ENCODE measurements at regions not wholly inside any gene's neighbourhood (a gene's known extent, or its start where the extent isn't known, plus 50 kb on each side); places are given as distances from the start of the nearest gene placed in this dataset.

DNA sequence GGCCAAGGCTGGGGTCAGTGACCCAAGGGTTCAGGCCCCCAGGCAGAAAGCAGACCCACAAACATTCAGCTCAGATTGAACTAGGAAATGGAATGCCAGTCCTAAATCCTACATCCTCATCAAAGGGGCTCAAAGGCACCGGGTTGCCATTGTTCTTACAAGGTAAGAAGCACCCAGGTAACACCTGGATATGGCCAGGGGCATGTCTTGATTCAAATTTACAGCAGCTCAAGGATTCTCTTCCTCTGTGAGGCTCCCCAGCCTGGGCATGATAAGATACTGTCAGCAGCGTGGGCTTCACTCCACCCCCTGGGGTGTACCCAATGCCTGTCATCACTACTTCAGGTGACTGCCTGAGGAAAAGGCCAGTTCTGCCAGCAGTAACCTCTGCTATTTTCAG lies 92.1 kb upstream of the FSTL4 start:
- no peak for DNase-seq

- no peak for DNase-seq
Observed at GRCh38 chr5:133703935-133704334, 91.6 kb upstream of the FSTL4 start.

- DNase-seq = no peak
Observed at GRCh38 chr5:133702791-133703770, 90.7 kb upstream of the FSTL4 start.

DNA sequence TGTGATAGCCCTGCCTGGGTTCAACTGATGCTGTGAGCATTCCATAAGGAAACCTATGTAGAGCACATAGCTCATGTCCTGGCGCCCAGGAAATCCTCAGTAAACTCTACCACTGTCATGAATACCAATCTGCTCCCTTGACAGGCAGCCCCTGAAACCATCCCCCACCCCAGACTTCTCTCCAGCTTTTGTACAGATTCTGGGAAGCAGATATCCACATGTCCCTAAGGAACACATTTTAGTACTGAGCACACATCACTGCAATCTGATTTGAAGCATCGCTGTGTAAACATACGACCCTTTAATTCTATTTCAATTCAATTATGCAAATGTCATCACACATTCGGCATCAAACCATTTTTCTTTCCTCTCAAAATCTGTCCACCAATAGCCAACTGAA lies 89.5 kb upstream of the FSTL4 start:
- no peak for DNase-seq

DNA sequence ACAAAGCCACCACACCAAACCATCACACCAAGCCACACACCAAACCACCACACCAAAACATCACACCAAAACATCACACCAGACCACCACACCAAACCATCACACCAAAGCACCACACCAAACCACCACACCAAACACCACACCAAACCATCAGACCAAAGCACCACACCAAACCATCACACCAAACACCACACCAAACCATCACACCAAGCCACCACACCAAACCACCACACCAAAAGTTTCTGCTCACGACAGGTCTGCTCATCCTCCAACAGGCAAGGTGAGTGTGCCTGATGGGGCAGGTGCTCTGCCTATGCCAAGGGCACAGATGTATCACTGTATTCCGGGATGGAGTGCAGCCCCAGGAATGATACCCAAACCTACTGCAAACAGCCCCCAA lies 87.9 kb upstream of the FSTL4 start:
- no peak for DNase-seq

- no peak for DNase-seq
Observed at GRCh38 chr5:133698646-133699526, 86.5 kb upstream of the FSTL4 start.

DNA sequence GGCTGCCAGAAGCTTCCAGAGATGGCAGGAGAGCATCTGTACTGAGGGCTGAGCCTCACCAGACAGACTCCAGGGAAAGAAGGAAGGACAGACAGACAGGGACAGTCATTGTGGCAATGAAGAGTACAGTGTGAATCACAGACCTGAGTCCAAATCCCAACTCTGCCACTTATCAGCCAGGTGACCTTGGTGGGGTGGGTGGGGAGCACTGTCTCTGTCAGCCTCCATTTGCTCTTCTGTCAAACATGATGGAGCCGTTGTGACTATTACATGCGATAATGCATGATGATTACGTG lies 85.9 kb upstream of the FSTL4 start:
- no peak for DNase-seq

DNA sequence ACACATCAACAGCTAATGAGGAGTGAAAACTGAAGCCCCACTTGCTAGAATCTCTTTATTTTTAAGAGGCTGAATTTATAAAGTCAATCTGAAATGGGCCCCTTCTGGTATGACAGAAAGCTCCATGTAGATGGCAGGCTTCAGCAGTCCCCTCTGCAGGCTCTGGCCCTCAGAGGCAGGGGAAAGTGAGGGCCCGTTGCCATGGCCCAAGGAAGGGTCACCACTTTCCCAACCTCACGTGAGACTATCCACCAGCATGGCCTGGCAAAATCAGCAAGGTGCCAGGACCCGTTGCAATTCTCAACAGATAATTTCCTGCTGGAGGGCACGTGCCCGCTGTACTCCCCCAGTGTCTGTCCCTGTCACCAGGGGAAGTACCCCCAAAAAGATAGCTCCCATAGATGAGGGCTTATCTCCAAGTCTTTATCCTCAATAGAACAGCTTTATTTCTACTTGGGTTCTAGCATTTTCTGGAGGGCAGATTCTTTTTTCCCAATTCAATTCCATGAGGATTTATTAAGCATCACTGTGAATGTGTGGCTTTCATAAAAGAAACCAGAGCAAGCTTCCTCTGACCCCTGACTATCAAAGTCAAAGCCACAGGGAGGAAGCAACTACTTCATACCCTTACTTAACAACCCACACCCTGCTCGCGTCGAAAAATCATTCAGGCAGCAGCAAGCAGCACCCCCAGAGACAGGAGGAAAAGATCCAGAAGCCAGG lies 85.4 kb upstream of the FSTL4 start:
- DNase-seq = no peak

DNA sequence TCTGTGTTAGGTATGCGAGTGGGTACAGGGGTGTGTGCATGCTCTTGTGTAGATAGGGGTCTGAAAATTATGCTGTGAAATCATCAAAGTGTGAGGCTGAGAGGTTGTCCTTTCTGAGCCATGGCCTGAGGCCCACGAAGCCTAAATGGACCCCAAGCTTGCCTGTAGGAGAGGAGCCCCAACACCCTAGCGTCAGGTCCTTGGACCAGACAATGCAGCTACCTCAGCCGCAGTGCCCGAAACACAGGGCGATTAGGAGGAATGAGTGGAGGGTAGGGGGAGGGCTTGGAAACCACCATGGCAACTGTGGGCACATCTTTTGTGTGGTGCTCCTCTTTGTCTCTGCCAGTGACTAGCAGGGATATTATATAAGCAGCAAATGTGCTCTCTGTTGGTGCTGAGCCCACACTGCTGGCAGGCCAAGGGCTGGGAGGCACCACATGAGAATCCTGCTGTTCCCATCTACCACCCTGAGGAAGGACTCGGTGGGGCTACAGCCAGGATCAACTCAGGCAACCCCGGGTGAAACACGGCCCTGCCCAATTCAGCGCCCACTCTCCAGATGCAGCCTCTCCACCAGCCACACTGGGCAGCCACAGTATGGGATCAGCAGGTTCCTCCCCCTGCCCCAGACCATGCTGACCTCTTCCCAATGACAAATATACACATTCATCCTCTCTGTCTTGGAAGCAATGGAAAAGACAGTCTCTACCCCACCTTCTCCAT lies 84.6 kb upstream of the FSTL4 start:
- DNase-seq = no peak

DNA sequence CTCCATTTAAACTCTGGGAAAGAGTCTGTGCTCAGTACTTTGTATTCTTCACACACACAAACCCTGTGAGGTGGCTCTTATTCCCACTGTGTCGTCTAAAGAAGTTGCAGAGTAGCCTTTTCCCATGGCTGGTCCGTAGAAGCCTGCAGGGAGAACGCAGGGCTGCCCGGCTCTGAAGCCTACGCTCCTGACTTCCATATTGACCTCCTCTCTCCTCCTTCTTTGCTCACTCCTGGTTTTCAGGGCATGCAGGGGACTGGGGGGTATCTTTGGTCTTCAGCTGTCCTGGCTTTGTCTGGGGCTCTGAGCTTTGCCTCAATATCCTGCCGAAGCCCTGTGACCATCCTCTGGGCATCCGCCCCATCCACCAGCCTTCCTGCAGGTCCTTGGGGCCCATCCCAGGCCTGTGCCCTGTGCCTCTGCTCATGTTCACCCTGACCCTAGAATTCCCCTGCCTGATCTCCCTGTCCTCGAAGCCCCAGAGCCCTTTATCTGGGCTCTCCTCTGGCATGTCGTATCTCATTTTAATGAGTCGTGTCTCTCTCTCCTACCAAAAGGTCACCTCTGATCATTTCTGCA lies 83.8 kb upstream of the FSTL4 start:
- DNase-seq = no peak

GRCh38 chr5:133694181-133694831 lies 82.0 kb upstream of the FSTL4 start:
- no peak for DNase-seq

GRCh38 chr5:133691448-133691847 lies 79.1 kb upstream of the FSTL4 start:
- no peak for DNase-seq

- DNase-seq = no peak
Observed at GRCh38 chr5:133690746-133691145, 78.4 kb upstream of the FSTL4 start.

- DNase-seq = no peak
Observed at GRCh38 chr5:133688391-133688790, 76.0 kb upstream of the FSTL4 start.

- DNase-seq = no peak
Observed at GRCh38 chr5:133687212-133688061, 75.1 kb upstream of the FSTL4 start.

GRCh38 chr5:133686566-133686965 lies 74.2 kb upstream of the FSTL4 start:
- DNase-seq = no peak

DNA sequence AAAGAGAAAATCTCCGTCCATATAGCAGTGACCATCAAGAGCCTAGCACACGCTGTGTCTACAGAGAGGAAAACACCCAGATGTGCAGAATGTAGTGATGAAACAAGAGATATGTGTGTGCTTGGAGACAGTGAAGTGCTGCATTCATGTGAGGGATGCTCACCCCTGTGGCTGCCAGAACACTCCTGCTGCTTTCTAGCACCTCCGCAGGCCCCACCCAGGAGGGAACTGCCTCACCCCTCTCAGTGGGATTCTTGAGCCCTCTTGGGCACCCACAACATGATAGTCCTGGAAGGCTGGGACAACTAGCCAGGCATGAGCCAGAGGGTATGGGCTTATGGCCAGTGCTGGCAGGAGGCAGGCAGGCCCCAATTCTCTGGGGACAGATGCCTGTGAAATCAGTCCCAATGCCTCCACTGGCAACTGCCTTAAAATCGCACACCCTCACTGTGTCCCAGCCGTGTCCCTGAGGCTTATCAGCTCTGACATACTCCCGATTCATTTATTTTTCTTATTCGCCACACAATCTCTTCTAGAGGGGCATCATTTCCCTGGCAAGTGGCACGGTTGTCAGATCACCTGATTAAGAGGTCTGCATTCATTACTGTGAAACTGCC lies 73.2 kb upstream of the FSTL4 start:
- no peak for DNase-seq

- DNase-seq = no peak
Observed at GRCh38 chr5:133683646-133684596, 71.6 kb upstream of the FSTL4 start.

DNA sequence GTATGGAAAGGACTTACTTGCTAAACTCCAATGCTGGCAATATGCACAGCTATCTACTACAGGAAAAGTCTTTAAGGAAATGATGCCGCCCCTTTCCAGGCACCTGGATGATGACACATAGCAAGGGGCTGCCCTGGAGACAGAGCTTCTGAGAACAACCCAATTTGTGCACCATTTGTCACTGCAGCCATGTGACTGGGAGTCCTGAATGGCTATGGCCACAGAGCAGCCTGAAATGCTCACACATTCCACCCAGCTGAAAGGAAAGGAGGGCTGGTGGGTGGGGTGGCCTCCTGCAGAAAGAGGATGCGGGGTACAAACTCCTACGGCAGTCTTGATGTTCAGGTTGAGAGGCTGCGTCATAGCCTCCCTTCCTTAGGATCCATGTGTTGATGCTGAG lies 70.1 kb upstream of the FSTL4 start:
- no peak for DNase-seq

All from central memory CD4-positive, alpha-beta T cell (primary cell).